OCI-LY7 (cell line): ENCODE measurements at regions not wholly inside any gene's neighbourhood (a gene's known extent, or its start where the extent isn't known, plus 50 kb on each side); places are given as distances from the start of the nearest gene placed in this dataset.

Experiments used
- BruUV-seq: library from RNA; stranded (reverse); fragments of 400-500 nt; replicated peaks from 2 replicates; lab custom pipeline; 2021; lab: Mats Ljungman, UMichigan
- CTCF ChIA-PET: fragments of 300-600 bp; sonication (Branson Sonifier 250); formaldehyde crosslinking; loops from one replicate; lab custom pipeline; 2022; ENCODE audit warnings: antibody characterized with exemption; ENCODE audit not compliant: unreplicated experiment; lab: Charles Lee
- POLR2A ChIA-PET: fragments of 300-600 bp; sonication (Branson Sonifier 250); formaldehyde crosslinking; loops from one replicate; lab custom pipeline; 2022; ENCODE audit warnings: antibody characterized with exemption; lab: Charles Lee
- DNase-seq: peaks from one replicate; pipeline ENCODE4 v3.0.0-alpha.2; 2015; ENCODE audit warnings: low spot score
- H2AFZ ChIP-seq: fragments of 200-600 bp; sonication (generic), shearing (Covaris generic); 2 replicates; pipeline ENCODE4 v1.6.1; 2014; ENCODE audit warnings: mild to moderate bottlenecking, antibody characterized with exemption, low read length, moderate library complexity
- H3K27ac ChIP-seq: fragments of 200-600 bp; sonication (generic); 2 replicates; pipeline ENCODE4 v1.5.1; 2014; ENCODE audit warnings: mixed run types, low read depth, mild to moderate bottlenecking, moderate library complexity, low read length, inconsistent platforms; ENCODE audit not compliant: poor library complexity, severe bottlenecking
- H3K36me3 ChIP-seq: fragments of 200-600 bp; sonication (generic); 2 replicates; pipeline ENCODE4 v1.6.1; 2014; ENCODE audit warnings: mild to moderate bottlenecking, antibody characterized with exemption, low read length, moderate library complexity, mixed read lengths; ENCODE audit not compliant: insufficient read depth
- H3K4me1 ChIP-seq: fragments of 200-600 bp; sonication (generic); 2 replicates; pipeline ENCODE4 v1.5.1; 2014; ENCODE audit warnings: mild to moderate bottlenecking, low read length; ENCODE audit not compliant: insufficient read depth, poor library complexity, severe bottlenecking
- H3K4me2 ChIP-seq: fragments of 200-600 bp; sonication (generic); 2 replicates; pipeline ENCODE4 v1.6.1; 2014; ENCODE audit warnings: mild to moderate bottlenecking, low read length
- H3K4me3 ChIP-seq: fragments of 200-600 bp; sonication (generic); 2 replicates; pipeline ENCODE4 v1.5.1; 2014; ENCODE audit warnings: mild to moderate bottlenecking, low read depth, low read length; ENCODE audit not compliant: poor library complexity, severe bottlenecking
- H3K79me2 ChIP-seq: fragments of 200-600 bp; sonication (generic); 2 replicates; pipeline ENCODE4 v1.6.1; 2016; ENCODE audit warnings: low read depth, mild to moderate bottlenecking, low read length, moderate library complexity, mixed read lengths; ENCODE audit not compliant: insufficient read depth
- H3K9me2 ChIP-seq: fragments of 200-600 bp; sonication (generic); 2 replicates; pipeline ENCODE4 v1.6.1; 2016; ENCODE audit warnings: mild to moderate bottlenecking, low read length, mixed read lengths; ENCODE audit not compliant: insufficient read depth
- H3K9me3 ChIP-seq: fragments of 200-600 bp; sonication (generic); 2 replicates; pipeline ENCODE4 v1.6.1; 2014; ENCODE audit warnings: mild to moderate bottlenecking, mixed run types, low read length, mixed read lengths
- H4K20me1 ChIP-seq: fragments of 200-600 bp; sonication (generic); 2 replicates; pipeline ENCODE4 v1.6.1; 2014; ENCODE audit warnings: mild to moderate bottlenecking, antibody characterized with exemption, low read length, moderate library complexity, mixed read lengths; ENCODE audit not compliant: insufficient read depth
- EZH2phosphoT487 ChIP-seq: fragments of 200-600 bp; sonication (generic); IDR thresholded peaks from 2 replicates; pipeline ENCODE4 v1.6.1; 2018; ENCODE audit warnings: low read depth, borderline replicate concordance, mild to moderate bottlenecking, mixed run types, antibody characterized with exemption, low read length, moderate library complexity, mixed read lengths
- intact Hi-C: fragments of 100-400 bp; cut with micrococcal nuclease; formaldehyde crosslinking; loops from one replicate; pipeline ENCODE4 v1.10.0; 2022; ENCODE audit not compliant: unreplicated experiment
- TF ChIP-seq, protein P1 (sequence below): fragments of 200-600 bp; sonication (generic); conservative IDR thresholded peaks from 2 replicates; pipeline ENCODE4 v1.5.1; 2014; ENCODE audit warnings: mild to moderate bottlenecking, antibody characterized with exemption, low read length, moderate library complexity, mixed read lengths

DNA sequence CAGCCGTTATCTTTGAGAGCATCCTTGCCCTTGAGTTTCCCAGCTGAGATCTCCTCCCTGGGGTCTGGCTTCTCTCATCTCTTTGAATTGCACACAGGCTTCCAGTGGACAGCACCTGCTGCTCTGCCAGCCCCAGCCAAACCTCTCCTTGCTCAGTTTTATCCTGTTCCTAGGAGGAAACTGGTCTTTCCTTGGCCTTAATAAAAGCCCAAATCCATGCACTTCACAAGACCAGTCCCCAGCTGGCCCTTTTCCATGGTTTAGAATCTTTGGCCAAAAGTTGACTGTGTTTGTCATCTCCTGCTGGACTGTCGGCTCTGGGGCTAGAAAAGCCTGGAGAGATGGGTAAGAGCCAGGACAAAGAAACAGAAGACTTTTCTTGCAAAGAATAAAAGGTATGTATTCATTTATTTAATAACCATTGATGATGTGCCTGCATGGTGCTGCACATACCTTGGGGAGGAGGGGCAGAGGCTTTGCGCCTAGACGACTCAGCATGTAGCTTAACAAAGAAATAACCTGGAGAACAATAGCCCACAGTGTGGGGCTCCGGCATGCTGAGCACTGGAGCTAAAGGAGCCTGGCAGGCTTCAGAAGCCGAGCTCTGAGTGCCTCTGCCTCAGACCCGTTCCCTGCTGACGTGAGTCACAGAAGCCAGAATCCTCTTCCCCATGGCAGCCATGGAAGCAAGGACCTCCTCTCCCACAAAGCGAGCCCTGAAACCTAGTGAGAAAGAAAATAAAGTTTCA, 319.3 kb upstream of the B3GAT1 start:
- ChIA-PET CTCF (no interaction called here), POLR2A (no interaction called here)
- no peak overlapping the region for H3K4me2 ChIP-seq
- no peaks in the 10 kb centered on the region for H3K9me2 ChIP-seq
- BruUV-seq = no TSS peak
- intact Hi-C loops = no loop called here
- TF ChIP-seq EZH2phosphoT487 = no peak
- H2AFZ ChIP-seq = no peak overlapping the region
- no peaks in the 10 kb centered on the region for H3K4me1 ChIP-seq
- H3K27ac ChIP-seq = no peak overlapping the region
- DNase-seq = no peak
- H3K4me3 ChIP-seq = no peak overlapping the region
- no peaks in the 10 kb centered on the region for H3K36me3 ChIP-seq
- H3K79me2 ChIP-seq = no peaks in the 10 kb centered on the region
- no peaks in the 10 kb centered on the region for H3K9me3 ChIP-seq
- no peaks in the 10 kb centered on the region for H4K20me1 ChIP-seq

DNA sequence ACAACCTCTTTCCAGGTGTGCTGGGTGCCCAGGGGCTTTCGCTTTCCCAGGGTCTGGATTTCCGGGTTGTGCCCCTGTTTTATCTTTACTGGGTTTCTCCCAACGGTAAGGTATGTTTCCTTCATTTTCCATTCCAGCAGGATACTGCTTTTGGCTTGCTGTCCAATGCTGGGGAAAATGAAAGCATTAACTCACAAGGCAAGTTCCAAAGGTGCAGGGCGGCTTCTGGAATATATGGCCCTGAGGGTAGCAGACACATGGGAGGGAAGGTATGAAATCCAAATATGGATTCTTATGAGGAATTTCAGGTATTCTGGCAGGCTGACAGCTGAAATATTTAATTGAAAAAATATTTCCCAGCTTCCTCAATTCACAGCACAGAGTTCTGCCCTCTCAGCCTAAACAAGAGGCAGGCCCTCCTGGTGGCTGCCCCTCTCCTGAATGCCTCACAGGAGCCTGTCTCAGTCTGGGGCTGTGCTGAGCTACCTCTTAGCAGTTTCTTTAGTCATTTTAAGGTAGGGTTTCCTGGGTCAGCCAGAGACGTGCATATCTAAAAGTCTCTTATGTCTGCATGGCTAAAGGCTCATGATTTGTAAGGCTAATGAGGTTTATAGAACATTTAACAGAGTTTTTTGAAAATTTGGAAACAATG, 318.6 kb upstream of the B3GAT1 start:
- BruUV-seq = no TSS peak
- CTCF ChIA-PET = no interaction called here

DNA sequence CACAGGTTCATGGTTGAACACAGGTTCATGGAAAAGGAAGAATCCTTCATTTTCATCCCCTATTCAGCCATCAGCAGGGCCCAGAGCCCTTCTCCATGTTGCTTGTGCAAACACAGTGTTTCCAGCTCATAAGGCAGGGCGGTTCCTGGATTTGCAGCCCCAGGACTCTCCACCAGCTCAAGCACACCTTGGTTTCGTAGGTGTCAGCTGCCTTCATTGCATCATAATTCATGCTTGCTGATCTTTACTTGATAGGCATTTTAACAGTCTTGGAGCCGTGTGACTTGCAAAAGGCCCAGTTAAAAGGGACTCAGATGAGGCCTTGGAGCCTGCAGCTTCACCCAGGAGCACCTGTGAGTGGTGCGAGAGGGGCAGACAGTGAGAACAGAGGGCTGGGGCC, 318.1 kb upstream of the B3GAT1 start:
- intact Hi-C loops = no loop called here
- no peak overlapping the region for H3K4me3 ChIP-seq
- no peaks in the 10 kb centered on the region for H3K9me3 ChIP-seq
- no peak for TF ChIP-seq EZH2phosphoT487
- TF ChIP-seq, protein P1, sequence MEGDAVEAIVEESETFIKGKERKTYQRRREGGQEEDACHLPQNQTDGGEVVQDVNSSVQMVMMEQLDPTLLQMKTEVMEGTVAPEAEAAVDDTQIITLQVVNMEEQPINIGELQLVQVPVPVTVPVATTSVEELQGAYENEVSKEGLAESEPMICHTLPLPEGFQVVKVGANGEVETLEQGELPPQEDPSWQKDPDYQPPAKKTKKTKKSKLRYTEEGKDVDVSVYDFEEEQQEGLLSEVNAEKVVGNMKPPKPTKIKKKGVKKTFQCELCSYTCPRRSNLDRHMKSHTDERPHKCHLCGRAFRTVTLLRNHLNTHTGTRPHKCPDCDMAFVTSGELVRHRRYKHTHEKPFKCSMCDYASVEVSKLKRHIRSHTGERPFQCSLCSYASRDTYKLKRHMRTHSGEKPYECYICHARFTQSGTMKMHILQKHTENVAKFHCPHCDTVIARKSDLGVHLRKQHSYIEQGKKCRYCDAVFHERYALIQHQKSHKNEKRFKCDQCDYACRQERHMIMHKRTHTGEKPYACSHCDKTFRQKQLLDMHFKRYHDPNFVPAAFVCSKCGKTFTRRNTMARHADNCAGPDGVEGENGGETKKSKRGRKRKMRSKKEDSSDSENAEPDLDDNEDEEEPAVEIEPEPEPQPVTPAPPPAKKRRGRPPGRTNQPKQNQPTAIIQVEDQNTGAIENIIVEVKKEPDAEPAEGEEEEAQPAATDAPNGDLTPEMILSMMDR = no peak
- H2AFZ ChIP-seq = no peak overlapping the region
- no peaks in the 10 kb centered on the region for H3K4me1 ChIP-seq
- no peak for DNase-seq
- ChIA-PET POLR2A (no interaction called here), CTCF (no interaction called here)
- H3K27ac ChIP-seq = no peak overlapping the region
- no peak overlapping the region for H3K4me2 ChIP-seq
- no peaks in the 10 kb centered on the region for H4K20me1 ChIP-seq
- BruUV-seq = no TSS peak
- no peaks in the 10 kb centered on the region for H3K36me3 ChIP-seq
- no peaks in the 10 kb centered on the region for H3K79me2 ChIP-seq
- H3K9me2 ChIP-seq = no peaks in the 10 kb centered on the region

More for the DNA sequence above, 318.6 kb upstream of the B3GAT1 start:
- Histone ChIP-seq H3K36me3 (no peaks in the 10 kb centered on the region), H3K79me2 (no peaks in the 10 kb centered on the region), H3K9me2 (no peaks in the 10 kb centered on the region), H4K20me1 (no peaks in the 10 kb centered on the region), H3K9me3 (no peaks in the 10 kb centered on the region), H3K4me3 (no peak overlapping the region), H3K4me2 (no peak overlapping the region), H3K4me1 (no peaks in the 10 kb centered on the region), H2AFZ (no peak overlapping the region), H3K27ac (no peak overlapping the region)
- POLR2A ChIA-PET = no interaction called here
- TF ChIP-seq, protein P1 = no peak
- no peak for TF ChIP-seq EZH2phosphoT487
- no peak for DNase-seq
- intact Hi-C loops = no loop called here
